ENCODE measurements at regions not wholly inside any gene's neighbourhood (a gene's known extent, or its start where the extent isn't known, plus 50 kb on each side); places are given as distances from the start of the nearest gene placed in this dataset.
"Not testable (repeated sequence)": the region's sequence is repeated elsewhere in the genome, so short reads cannot be mapped to it uniquely, and the experiment has no call there.

GRCh38 chr2:146417942-146418341 is 1426.9 kb upstream of the ACVR2A start:
- TF ChIP-seq CTCF (IDR thresholded peaks at IDR 0.05; ENCODE audit: control extremely low read depth, extremely low read depth, low read depth, missing control alignments) = no peak
- ChIA-PET CTCF (no interaction called here), POLR2A (no interaction called here)
- no peak for DNase-seq (ENCODE audit: extremely low spot score)

GRCh38 chr2:146415291-146415690 is 1429.5 kb upstream of the ACVR2A start:
- DNase-seq (ENCODE audit: extremely low spot score) = no peak
- CTCF ChIA-PET = interaction anchor here (1.1 to 1.8 kb wide), 3 partner anchors 16 to 27 kb away, joined by 3 to 5 read pairs (median 3); no protein-coding TSS in a partner anchor
- POLR2A ChIA-PET = no interaction called here
- no peak for TF ChIP-seq CTCF (IDR thresholded peaks at IDR 0.05; ENCODE audit: control extremely low read depth, extremely low read depth, low read depth, missing control alignments)

- DNase-seq (ENCODE audit: extremely low spot score) = no peak
- ChIA-PET CTCF (interaction anchor here (1.8 kb wide), 1 partner anchor 17 kb away, joined by 5 read pairs; no protein-coding TSS in a partner anchor), POLR2A (no interaction called here)
- no peak for TF ChIP-seq CTCF (IDR thresholded peaks at IDR 0.05; ENCODE audit: control extremely low read depth, extremely low read depth, low read depth, missing control alignments)
Measured at GRCh38 chr2:146414456-146414855, 1430.4 kb upstream of the ACVR2A start.

- no peak for TF ChIP-seq CTCF (IDR thresholded peaks at IDR 0.05; ENCODE audit: control extremely low read depth, extremely low read depth, low read depth, missing control alignments)
- CTCF ChIA-PET = no interaction called here
- no peak for DNase-seq (ENCODE audit: extremely low spot score)
- POLR2A ChIA-PET = no interaction called here
Measured at GRCh38 chr2:146413086-146413610, 1431.7 kb upstream of the ACVR2A start.

- peak; percentile 5 for TF ChIP-seq CTCF (IDR thresholded peaks at IDR 0.05; ENCODE audit: control extremely low read depth, extremely low read depth, low read depth, missing control alignments)
- CTCF ChIA-PET = no interaction called here
- DNase-seq (ENCODE audit: extremely low spot score) = no peak
- POLR2A ChIA-PET = no interaction called here
Measured at GRCh38 chr2:146412625-146413024, 1432.2 kb upstream of the ACVR2A start.

GRCh38 chr2:146405402-146406309 is 1439.2 kb upstream of the ACVR2A start:
- DNase-seq (ENCODE audit: extremely low spot score); CTCF ChIA-PET; POLR2A ChIA-PET: not testable (repeated sequence)

GRCh38 chr2:146403546-146404160 is 1441.2 kb upstream of the ACVR2A start:
- DNase-seq (ENCODE audit: extremely low spot score); POLR2A ChIA-PET; CTCF ChIA-PET: not testable (repeated sequence)
